ENCODE measurements at regions not wholly inside any gene's neighbourhood (a gene's known extent, or its start where the extent isn't known, plus 50 kb on each side); places are given as distances from the start of the nearest gene placed in this dataset.

DNA sequence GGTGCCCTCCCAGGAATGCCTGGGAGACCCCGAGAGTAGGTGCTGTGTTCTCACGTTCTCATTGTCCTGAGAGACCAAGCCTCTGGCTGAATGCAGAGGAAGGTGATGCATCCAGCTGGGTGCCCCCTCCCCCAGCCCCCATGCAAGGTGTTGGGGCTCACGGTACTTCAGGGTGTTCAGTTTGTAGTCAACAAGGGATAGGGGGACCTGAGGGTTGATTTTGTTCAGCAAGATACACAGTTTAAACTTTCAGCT lies 60.4 kb upstream of the DUSP5 start:
- Histone ChIP-seq H2AFZ (ENCODE audit: low read depth) (no peak overlapping the region), H3K4me2 (no peak overlapping the region)
- TF ChIP-seq, protein P1, sequence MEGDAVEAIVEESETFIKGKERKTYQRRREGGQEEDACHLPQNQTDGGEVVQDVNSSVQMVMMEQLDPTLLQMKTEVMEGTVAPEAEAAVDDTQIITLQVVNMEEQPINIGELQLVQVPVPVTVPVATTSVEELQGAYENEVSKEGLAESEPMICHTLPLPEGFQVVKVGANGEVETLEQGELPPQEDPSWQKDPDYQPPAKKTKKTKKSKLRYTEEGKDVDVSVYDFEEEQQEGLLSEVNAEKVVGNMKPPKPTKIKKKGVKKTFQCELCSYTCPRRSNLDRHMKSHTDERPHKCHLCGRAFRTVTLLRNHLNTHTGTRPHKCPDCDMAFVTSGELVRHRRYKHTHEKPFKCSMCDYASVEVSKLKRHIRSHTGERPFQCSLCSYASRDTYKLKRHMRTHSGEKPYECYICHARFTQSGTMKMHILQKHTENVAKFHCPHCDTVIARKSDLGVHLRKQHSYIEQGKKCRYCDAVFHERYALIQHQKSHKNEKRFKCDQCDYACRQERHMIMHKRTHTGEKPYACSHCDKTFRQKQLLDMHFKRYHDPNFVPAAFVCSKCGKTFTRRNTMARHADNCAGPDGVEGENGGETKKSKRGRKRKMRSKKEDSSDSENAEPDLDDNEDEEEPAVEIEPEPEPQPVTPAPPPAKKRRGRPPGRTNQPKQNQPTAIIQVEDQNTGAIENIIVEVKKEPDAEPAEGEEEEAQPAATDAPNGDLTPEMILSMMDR (conservative IDR thresholded peaks at IDR 0.05; ENCODE audit: low read depth, low read length) = no peak

DNA sequence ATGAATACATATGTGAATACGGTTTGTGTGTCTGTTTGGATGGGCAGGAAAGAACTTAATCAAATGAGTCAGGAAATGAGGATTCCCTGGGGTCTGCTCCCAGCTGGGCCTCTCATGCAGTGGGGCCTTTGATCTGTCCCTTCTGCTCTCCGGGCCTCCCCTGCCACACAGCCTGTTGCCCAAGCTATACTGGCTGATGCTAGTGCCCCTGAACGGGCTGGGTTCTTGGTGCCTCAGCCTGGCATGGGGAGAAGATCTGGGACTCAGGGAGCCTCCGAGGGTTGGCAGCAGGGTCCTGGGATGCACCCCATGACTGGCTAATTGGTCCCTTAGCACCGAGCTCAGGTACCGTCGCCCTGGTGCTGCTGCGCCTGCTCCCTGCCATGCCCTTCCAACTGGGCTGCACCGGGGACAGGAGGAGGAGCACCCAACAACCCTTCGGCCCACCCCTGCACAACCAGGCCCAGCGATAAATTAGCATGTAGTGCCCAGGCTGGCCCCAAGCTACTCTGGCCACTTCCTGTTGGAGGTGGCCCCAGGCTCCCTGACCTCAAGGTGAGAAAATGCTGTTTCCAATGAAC lies 59.9 kb upstream of the DUSP5 start:
- Histone ChIP-seq H3K36me3 (ENCODE audit: insufficient read depth) (no peaks in the 10 kb centered on the region), H3K4me3 (IDR thresholded peaks at IDR 0.05; ENCODE audit: insufficient read depth, low read depth, low read length) (no peak overlapping the region), H3K9ac (no peak overlapping the region), H4K20me1 (ENCODE audit: insufficient read depth) (no peaks in the 10 kb centered on the region), H3K27me3 (ENCODE audit: insufficient read depth, low read depth) (no peaks in the 10 kb centered on the region), H3K4me1 (ENCODE audit: low read depth, poor library complexity, severe bottlenecking) (peaks cover 6% of the 10 kb centered on the region), H3K27ac (no peak overlapping the region), H2AFZ (ENCODE audit: low read depth) (no peak overlapping the region), H3K79me2 (ENCODE audit: insufficient read depth, low read depth) (no peaks in the 10 kb centered on the region), H3K4me2 (no peak overlapping the region)
- TF ChIP-seq, protein P1 (conservative IDR thresholded peaks at IDR 0.05; ENCODE audit: low read depth, low read length) = no peak

More for the DNA sequence above, 60.4 kb upstream of the DUSP5 start:
- Histone ChIP-seq H3K36me3 (ENCODE audit: insufficient read depth) (no peaks in the 10 kb centered on the region), H3K4me3 (IDR thresholded peaks at IDR 0.05; ENCODE audit: insufficient read depth, low read depth, low read length) (no peak overlapping the region), H3K27me3 (ENCODE audit: insufficient read depth, low read depth) (no peaks in the 10 kb centered on the region), H3K79me2 (ENCODE audit: insufficient read depth, low read depth) (no peaks in the 10 kb centered on the region), H3K27ac (no peak overlapping the region), H3K4me1 (ENCODE audit: low read depth, poor library complexity, severe bottlenecking) (peaks cover 5% of the 10 kb centered on the region), H3K9ac (no peak overlapping the region), H4K20me1 (ENCODE audit: insufficient read depth) (no peaks in the 10 kb centered on the region)

DNA sequence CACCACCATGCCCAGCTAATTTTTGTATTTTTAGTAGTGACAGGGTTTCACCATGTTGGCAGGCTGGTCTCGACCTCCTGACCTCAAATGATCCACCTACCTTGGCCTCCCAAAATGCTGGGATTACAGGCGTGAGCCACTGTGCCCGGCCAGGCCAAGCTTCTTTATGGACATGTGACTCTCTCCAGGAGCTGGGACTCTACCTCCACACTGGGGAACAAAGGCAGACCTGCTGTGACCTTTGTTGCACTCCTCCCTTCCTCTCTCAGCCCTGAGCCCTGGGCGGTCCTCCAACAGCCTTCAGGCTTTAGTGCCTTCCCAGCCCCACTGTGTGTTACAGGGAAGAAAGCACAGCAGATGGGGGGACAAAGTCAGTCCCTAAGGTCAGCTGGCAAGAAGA lies 55.0 kb upstream of the DUSP5 start:
- no peaks in the 10 kb centered on the region for H3K79me2 ChIP-seq (ENCODE audit: insufficient read depth, low read depth)
- H4K20me1 ChIP-seq (ENCODE audit: insufficient read depth) = no peaks in the 10 kb centered on the region
- H3K27me3 ChIP-seq (ENCODE audit: insufficient read depth, low read depth) = no peaks in the 10 kb centered on the region
- H3K4me2 ChIP-seq = no peak overlapping the region
- H3K27ac ChIP-seq = no peak overlapping the region
- H3K36me3 ChIP-seq (ENCODE audit: insufficient read depth) = no peaks in the 10 kb centered on the region
- H3K4me3 ChIP-seq (IDR thresholded peaks at IDR 0.05; ENCODE audit: insufficient read depth, low read depth, low read length) = no peak overlapping the region
- TF ChIP-seq, protein P1 (conservative IDR thresholded peaks at IDR 0.05; ENCODE audit: low read depth, low read length) = no peak
- H3K9ac ChIP-seq = no peak overlapping the region
- peaks cover 39% of the 10 kb centered on the region for H3K4me1 ChIP-seq (ENCODE audit: low read depth, poor library complexity, severe bottlenecking)
- no peak overlapping the region for H2AFZ ChIP-seq (ENCODE audit: low read depth)

DNA sequence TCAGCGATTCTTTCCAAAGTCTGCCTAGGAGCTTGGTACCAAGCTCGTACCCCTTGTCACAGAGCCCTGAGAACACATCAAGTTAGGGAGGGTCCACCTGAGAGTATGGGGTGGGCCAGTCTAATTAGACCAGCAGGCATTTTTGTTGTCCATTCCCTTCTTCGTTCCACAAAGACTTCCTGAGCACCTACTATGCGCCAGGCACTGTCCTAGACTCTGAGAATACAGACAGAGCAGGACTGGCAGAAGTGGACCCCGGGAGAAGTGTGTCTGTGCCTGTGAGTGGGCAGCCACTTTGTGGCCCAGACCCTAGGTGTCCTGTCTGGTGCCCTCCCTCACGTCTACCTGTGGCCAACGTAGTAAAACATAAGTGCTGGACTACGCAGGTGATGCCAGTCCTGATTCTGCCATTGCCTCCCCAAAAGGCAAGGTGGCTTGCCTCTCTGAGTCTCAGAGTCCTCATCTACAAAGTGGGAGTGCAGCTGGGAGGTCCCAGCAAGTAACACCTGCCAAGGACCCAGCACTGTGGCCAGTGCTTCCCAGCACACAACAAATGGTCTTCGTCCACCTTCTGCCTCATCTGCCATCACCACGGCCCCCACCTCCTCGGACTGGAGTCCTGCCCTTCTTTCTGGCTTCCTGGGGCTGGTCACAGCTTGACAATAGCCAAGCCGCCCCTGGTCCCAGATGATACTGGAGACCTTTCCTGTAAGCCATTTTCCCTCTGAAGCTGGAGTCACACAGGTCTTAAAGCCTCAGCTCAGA lies 54.3 kb upstream of the DUSP5 start:
- Histone ChIP-seq H3K9ac (no peak overlapping the region), H3K79me2 (ENCODE audit: insufficient read depth, low read depth) (no peaks in the 10 kb centered on the region), H3K4me3 (IDR thresholded peaks at IDR 0.05; ENCODE audit: insufficient read depth, low read depth, low read length) (no peak overlapping the region), H3K27me3 (ENCODE audit: insufficient read depth, low read depth) (no peaks in the 10 kb centered on the region), H3K36me3 (ENCODE audit: insufficient read depth) (no peaks in the 10 kb centered on the region), H3K4me1 (ENCODE audit: low read depth, poor library complexity, severe bottlenecking) (peaks cover 46% of the 10 kb centered on the region), H3K4me2 (no peak overlapping the region), H2AFZ (ENCODE audit: low read depth) (no peak overlapping the region), H4K20me1 (ENCODE audit: insufficient read depth) (no peaks in the 10 kb centered on the region), H3K27ac (no peak overlapping the region)
- TF ChIP-seq, protein P1 (conservative IDR thresholded peaks at IDR 0.05; ENCODE audit: low read depth, low read length) = no peak
